NCI-H1436 (cell line): ENCODE measurements at regions not wholly inside any gene's neighbourhood (a gene's known extent, or its start where the extent isn't known, plus 50 kb on each side); places are given as distances from the start of the nearest gene placed in this dataset.
"Not testable (repeated sequence)": the region's sequence is repeated elsewhere in the genome, so short reads cannot be mapped to it uniquely, and the experiment has no call there.

ENCODE experiments used
- DNase-seq: peaks from one replicate; lab custom pipeline; 2025; lab: John Stamatoyannopoulos, UW

DNA sequence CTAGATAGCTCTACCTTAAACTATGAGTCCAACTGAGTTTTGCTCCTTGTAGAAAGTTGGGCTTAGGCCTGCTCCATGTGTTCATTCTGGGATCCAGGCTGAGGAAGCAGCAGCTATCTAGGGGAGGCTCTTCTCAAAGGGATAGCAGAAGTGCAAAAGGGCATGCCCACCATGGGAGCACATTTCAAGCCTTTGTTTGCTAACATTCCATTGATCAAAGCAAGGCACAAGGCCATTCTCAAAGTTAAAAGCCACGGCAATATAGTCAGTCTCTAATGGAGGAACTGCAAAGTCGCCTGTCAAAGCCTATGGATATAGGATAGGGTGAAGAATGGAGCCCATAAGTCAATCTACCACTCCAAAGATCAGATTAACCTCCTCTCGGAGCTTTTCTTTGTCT is 488.1 kb upstream of the ARX start:
- DNase-seq: no peak

DNA sequence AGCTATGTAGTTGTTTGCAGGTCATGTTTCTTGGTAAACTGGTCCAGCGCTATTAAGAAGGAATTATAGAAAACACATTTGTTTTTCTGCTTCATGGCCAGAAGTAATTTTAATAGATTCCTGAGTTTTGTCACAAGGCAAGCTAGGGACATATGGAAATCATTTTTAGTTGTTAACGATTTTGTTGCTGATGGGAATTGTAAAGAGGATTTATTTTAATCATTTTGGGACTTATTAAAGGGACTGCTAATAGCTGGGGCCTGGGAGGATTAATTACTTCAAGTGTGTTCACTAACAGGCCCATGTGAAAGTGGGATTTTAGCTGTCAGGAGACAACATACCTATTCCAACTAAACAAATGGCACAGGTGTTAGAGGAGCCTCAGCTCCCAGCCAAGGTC is 492.0 kb upstream of the ARX start:
- no peak for DNase-seq

GRCh38 chrX:25519258-25519657 is 503.5 kb upstream of the ARX start:
- no peak for DNase-seq

- DNase-seq: not testable (repeated sequence)
Measured at GRCh38 chrX:25522443-25523010, 506.8 kb upstream of the ARX start.

GRCh38 chrX:25523574-25524540 is 508.1 kb upstream of the ARX start:
- DNase-seq: peak; percentile 0

GRCh38 chrX:25527156-25527555 is 511.4 kb upstream of the ARX start:
- no peak for DNase-seq

- no peak for DNase-seq
Measured at GRCh38 chrX:25527596-25527995, 511.8 kb upstream of the ARX start.

DNA sequence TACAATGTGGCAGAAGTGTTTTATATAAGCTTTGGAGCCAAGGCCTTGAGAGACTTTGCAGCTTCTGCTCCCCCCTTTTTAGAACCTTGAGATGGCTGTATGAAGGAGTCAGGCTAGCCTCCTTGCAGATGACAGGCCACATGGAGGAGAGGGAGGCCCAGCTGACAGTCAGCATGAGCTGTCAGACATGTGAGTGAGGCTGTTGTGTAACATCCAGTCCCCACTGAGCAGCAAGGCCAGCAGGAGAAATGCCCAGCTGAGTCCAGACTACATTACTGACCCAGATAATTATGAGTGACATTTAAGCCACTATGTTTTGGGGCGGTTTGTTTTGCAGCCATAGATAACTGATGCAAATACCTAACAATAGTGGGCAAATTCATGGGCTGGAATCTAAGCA is 515.3 kb upstream of the ARX start:
- no peak for DNase-seq

- no peak for DNase-seq
Measured at GRCh38 chrX:25534091-25534490, 518.3 kb upstream of the ARX start.

DNA sequence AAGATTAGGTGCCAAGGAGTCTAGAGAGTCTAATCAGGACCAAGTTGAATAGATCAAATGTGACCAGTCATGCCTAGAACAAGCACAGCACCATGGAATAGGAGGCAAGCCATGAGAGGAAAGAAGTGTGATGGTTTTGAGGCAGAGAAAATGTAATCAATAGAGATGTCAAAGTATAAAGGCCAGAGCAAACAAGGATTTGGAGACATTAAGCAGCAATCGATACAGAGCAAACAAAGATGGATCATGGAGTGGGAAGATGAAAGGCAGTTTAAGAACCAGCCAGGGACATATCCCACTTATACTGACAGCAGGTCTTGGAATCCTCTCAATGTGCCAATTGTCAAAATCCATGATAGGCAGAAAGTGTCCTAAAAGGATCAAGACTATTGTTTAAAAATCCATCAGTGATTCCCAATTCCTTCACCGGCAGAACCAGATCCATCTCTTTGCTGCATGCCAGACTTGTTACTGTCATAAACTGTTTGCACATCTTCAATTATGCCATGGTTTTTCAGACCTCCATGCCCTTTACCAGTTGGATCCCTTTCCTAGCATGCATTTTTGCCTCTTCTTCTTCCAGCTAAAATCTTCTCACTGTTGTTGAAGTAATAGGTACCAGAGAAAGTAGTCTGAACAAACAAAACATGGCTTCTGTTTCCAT is 520.7 kb upstream of the ARX start:
- no peak for DNase-seq

DNA sequence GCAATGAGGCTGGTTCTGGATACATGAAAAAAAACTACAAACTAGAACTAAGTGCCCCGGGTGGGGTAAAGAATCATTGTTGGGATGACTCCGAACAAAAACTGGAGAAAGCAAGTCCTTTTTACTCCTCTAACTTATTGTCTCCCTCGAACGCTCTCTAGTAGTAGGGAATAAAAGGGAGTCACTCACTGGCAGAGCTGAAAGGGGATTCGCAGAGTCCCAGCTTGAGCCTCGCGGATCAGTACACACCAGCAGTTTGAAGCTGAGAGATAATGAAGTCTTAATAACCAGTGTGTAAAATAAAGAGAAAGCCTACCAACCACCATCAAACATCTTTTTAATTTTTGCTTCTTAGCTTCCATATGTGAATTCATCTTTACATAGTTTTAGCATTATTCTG is 521.9 kb upstream of the ARX start:
- no peak for DNase-seq

GRCh38 chrX:25544641-25545040 is 528.9 kb upstream of the ARX start:
- DNase-seq: no peak

- no peak for DNase-seq
Measured at GRCh38 chrX:25548811-25549210, 533.0 kb upstream of the ARX start.

GRCh38 chrX:25555521-25555920 is 539.8 kb upstream of the ARX start:
- DNase-seq: no peak

- no peak for DNase-seq
Measured at GRCh38 chrX:25558137-25558536, 542.4 kb upstream of the ARX start.

- no peak for DNase-seq
Measured at GRCh38 chrX:25561190-25561589, 545.4 kb upstream of the ARX start.

DNA sequence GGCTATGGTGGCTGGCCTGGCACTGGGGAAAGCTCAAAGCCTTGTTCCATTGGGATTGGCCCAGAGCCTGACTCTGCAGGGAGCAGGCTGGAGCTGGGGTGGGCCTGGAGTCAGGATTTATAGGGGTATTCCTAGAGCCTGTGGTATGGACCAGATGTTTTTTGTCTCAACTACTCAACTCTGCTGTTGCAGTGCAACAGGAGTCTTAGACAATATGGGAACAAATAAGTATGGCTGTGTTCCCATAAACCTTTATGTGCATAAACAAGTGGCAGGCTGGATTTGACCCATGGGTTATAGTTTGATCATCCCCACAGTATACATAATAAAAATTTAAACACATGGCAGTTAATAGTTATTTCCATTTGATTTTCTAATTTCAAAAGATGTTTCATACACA is 557.9 kb upstream of the ARX start:
- no peak for DNase-seq

DNA sequence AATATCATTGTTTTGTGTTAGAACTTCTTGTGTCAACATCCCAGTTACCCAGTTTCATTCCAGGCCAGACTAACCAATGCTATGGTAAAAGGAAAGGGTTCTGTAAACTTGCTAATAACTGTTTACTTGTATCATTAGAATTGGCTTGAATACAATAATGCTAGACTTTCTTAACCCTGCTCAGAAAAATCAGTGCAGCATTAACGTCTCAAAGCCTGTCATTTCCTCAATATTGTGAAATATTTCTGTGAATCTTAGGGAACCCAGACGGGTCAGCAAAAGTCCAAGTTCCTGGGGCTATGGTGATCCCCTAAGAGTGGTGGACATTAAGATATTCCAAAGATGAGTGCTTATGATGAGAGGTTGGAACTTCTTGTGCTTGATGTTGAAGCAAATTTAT is 541.2 kb upstream of the MAGEB18 start:
- no peak for DNase-seq

DNA sequence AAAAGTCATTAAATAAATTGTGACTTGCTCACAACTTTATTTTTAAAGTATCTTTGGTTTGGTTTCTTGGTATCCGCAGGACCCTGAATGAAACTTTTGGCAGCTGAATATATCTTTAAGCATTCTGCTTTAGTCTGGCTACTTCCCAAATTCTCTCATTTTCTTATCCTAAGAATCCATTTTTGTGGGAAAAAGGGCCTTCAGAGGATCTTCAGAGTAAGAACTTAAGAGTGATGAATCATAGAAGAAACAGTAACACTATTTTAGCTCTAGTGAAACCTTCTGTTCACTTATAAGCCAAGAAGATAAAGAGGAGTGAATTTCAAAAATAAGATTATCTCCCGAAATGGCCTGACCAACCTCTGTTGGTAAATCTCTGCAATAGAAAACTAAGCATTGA is 540.6 kb upstream of the MAGEB18 start:
- no peak for DNase-seq

- DNase-seq: no peak
Measured at GRCh38 chrX:25599061-25599460, 539.1 kb upstream of the MAGEB18 start.

DNA sequence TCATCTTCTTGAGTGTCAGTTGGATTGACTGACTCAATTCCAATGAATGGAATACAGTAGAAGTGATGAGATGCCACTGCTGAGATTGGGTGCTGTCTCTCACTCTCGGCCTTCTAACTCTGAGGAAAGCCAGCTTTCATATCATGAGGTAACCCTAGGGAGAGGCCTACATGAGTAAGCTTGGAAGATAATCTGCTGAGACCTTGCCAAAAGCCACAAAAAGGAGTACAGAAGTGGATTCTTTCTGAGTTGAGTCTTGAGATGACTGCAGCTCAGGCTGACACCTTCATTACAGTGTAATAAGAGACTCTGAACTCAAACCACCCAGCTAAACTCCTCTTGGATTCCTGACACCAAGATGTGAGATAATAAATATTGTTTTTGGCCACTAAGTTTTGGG is 537.4 kb upstream of the MAGEB18 start:
- DNase-seq: no peak

GRCh38 chrX:25601323-25601722 is 536.8 kb upstream of the MAGEB18 start:
- DNase-seq: no peak

DNA sequence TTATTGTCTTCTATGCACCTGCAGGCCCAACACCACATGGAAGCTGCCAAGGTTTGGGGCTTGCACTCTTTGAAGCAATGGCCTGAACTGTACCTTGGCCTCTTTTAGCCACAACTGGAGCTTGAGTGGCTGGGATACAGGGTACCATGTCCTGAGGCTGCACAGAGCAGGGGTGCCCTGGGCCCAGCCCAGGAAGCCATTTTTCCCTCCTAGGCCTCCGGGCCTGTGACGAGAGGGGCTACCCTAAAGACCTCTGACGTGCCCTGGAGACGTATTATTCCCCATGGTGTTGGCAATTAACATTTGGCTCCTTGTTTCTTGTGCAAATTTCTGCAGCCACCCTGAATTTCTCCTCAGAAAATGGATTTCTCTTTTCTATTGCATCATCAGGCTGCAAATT is 519.9 kb upstream of the MAGEB18 start:
- no peak for DNase-seq
